Skin epidermis (tissue), 12 donors: ENCODE measurements at regions not wholly inside any gene's neighbourhood (a gene's known extent, or its start where the extent isn't known, plus 50 kb on each side); places are given as distances from the start of the nearest gene placed in this dataset.
A peak's percentile ranks its signal among the peaks of the same experiment; 100 is the strongest.
"Not testable (repeated sequence)": the region's sequence is repeated elsewhere in the genome, so short reads cannot be mapped to it uniquely, and the experiment has no call there.

Experiments
- H3K27ac ChIP-seq, 21 experiments: fragments of 200-600 bp; sonication (generic) in 11 of 21; one replicate each; pipeline ENCODE4 v1.5.0; 2020; ENCODE audit warnings: mild to moderate bottlenecking in 3 of 21, inconsistent platforms in 2 of 21, moderate library complexity in 2 of 21
- H3K4me3 ChIP-seq, 7 experiments: fragments of 200-600 bp; sonication (generic) in 2 of 7; one replicate each; pipeline ENCODE4 v1.5.0; 2020; ENCODE audit warnings: inconsistent platforms in 2 of 7, mild to moderate bottlenecking in 2 of 7, moderate library complexity in 1 of 7

DNA sequence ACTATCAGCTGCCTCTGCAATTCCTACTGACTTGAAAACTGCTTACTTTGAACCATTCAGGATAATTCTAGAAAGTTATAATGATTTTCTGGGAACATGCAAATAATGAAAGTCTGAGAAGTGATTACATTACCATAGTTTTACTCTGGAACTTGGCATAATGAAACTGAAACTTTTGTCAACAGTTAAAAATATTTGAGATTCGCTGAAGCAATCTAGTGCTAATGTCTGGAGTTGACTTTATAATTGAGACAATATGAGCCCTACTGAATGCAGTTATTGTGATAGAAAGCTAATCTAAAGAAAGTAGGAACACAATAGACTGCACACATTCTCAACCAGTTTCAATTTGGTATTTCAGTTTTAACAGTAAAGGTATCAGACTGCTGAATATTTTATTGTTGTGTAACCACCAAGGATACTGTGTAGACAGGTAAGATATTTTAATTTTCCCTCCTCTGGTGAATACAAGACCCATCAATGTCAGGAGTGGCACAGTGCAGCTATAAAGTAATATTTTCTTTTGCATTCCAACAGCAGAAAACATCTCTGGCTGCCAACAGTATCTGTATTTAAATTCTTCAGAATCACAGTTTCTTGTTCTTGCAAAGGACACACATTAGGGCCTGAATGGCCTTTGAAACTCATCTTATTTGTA, 483.5 kb downstream of the ATP23 start:
- Histone ChIP-seq H3K27ac (peak overlapping the region in 19 of 21 experiments; percentile 19 to 91 (median 72)), H3K4me3 (no peak overlapping the region)

DNA sequence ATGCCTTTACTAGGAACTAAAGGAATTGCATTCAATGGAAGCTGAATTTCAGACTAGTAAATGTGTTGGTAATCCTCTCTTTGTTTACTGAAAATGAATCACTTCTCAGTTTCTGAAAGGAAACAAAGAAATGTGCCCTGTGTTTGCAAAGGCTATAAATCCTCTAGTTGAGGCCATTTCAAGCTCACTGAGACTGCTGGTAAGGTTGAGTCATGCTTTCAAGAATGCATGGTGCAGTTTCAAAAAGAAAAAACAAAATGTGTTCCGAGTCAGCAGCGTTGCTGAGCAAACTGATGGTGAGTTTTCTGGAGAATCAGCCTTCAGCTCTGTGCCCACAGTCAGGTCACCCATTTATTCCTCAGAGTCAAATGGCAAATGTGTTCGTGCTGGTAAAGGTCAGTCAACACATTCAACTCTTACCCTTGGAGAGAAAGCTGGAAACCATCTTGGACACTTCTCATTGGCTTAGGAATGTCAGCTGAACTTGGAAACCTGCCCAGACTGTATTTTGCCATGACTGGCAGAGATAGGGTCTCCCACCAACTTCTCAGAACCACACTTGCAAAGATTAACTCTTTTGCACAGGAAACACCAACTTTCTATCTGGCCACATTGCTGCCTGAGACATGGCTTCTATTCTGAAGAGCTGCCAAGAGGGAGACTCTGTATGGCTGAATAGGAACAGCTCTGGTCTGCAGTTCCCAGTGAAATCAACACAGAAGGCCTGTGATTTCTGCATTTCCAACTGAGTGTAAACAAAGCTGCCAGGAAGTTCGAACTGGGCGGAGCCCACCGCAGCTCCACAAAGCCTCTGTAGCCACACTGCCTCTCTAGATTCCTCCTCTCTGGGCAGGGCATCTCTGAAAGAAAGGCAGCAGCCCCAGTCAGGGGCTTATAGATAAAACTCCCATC, 484.4 kb downstream of the ATP23 start:
- Histone ChIP-seq H3K27ac (peak overlapping the region in 19 of 21 experiments; percentile 19 to 91 (median 72)), H3K4me3 (no peak overlapping the region)

DNA sequence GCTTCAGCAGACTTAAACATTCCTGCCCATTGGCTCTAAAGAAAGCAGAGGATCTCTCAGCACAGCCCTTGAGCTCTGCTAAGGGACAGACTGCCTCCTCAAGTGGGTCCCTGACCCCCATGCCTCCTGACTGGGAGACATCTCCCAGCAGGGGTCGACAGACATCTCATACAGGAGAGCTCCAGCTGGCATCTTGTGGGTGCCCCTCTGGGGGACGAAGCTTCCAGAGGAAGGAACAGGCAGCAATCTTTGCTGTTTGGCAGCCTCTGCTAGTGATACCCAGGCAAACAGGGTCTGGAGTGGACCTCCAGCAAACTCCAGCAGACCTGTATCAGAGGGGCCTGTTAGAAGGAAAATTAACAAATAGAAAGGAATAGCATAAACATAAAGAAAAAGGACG, 485.1 kb downstream of the ATP23 start:
- peak overlapping the region in 18 of 21 experiments; percentile 19 to 91 (median 71) for H3K27ac ChIP-seq
- H3K4me3 ChIP-seq = not testable (repeated sequence)

DNA sequence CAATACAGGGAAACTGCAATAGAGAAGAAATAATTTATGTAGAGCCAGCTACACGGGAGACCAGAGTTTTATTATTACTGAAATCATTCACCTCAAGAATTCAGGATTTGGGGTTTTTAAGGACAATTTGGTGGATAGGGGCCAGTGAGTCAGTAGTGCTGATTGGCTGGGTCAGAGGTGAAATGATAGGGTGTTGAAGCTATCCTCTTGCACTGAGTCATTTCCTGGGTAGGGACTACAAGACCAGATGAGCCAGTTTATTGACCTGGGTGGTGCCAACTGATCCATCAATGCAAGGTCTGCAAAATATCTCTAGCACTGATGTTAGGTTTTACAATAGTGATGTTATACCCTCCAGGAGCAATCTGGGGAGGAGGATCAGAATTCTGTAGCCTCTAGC, 486.3 kb downstream of the LRIG3 start:
- no peak overlapping the region for H3K4me3 ChIP-seq
- no peak overlapping the region for H3K27ac ChIP-seq

DNA sequence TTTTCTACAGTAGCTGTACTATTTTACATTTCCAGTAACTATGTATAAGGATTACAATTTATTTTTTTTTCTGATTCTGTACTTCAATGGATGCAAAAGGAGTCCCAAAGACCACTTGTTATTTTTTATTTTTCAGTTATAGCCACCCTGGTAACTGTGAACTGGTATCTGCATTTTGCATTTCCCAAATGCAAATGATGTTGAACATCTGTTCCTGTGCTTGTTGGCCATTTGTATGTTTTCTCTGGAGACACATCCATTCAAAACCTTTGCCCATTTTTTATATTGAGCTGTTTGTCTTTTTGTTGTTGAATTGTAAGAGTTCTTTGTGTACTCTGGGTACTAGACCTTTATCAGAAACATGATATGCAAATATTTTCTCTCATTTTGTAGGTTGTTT, 485.6 kb downstream of the LRIG3 start:
- H3K4me3 ChIP-seq = no peak overlapping the region
- H3K27ac ChIP-seq = no peak overlapping the region

DNA sequence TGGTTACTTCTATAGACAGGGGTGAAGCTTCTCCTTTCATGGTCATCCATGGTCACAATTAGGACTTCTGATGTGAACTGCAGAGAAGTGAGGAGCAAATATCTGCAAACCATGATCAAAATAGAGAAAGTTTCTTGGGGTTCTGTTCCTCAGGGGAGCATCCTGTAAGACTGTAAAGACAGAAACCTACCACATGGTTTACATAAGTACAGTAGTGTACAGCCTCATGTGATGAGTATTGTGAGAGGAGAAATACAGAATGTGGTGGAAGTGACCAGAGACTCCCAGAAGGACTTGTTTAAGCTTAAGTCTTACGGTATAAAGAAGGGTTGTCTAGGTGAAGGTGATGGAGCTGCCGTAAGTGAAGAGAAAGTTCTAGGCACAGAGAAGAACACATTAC, 484.7 kb downstream of the LRIG3 start:
- no peak overlapping the region for H3K4me3 ChIP-seq
- H3K27ac ChIP-seq = no peak overlapping the region

DNA sequence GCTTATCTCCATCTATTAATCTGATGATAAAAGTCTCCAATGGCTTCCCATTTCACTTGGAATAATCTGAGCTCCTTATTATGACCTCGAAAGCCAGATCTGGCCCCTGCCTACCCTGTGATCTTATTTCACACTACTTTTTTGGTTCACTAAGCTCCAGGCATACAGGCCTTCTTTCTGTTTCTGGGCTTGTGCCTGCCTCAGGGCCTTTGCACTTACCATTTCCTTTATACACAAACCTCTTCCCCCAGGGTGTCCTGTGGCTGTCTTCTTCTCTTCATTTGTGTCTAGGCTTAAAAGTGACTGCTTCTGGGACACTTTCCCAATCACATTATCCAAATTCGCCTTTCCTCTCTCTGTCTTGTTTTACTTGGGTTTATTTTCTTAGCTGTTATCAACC, 478.8 kb downstream of the LRIG3 start:
- no peak overlapping the region for H3K4me3 ChIP-seq

DNA sequence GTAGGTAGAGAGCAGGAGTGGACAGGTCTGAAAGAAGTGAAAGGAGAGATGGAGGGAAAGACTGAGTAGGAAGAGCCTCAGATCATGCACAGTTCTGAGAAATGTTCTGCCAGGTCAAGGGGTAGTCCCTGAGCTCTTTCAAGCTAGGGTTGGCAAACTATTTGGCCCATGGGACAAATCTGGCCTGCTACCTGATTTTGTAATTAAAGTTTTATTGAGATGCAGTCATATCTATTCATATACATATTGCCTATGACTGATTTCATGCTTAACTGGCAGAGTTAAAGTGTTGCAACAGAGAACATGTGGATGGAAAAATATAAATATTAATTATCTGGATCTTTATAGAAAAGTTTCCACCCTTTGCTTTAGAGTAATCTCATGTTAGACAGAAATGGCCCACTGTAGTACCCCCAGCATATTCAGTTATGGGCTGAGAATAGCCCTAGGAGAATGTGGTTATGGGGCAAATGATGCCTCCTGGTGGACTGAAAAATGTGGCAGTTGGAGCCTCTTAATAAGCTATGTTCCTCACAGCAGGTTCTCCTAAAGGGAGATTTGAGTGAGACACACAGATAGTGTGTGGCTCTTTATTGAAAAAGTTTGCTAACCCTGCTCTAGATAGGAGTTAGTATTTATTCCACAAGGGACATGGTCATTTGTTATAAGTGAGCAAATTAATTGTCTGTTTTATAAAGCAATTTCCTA, 476.9 kb downstream of the LRIG3 start:
- H3K27ac ChIP-seq = no peak overlapping the region
- no peak overlapping the region for H3K4me3 ChIP-seq

More for the DNA sequence above, 478.8 kb downstream of the LRIG3 start:
- H3K27ac ChIP-seq = no peak overlapping the region

DNA sequence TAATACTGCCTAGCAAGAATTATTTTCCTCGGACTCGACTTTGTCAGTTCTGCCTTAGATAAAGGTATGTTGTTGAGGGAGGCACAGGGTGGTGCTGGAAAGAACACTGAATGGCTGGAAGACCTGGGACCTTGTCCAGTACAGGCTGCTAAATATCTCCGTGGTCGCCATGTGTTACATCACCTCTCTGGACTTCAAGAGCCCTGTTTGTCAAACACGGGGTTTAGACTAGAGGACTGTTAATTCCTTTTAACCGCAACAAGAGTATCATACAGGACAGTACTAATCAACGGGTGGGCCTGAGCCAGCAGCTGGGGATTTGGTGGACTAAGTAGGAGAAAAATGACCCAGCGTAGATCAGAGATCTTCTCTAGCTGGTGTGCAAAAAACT, 476.3 kb downstream of the LRIG3 start:
- Histone ChIP-seq H3K4me3 (no peak overlapping the region), H3K27ac (no peak overlapping the region)

DNA sequence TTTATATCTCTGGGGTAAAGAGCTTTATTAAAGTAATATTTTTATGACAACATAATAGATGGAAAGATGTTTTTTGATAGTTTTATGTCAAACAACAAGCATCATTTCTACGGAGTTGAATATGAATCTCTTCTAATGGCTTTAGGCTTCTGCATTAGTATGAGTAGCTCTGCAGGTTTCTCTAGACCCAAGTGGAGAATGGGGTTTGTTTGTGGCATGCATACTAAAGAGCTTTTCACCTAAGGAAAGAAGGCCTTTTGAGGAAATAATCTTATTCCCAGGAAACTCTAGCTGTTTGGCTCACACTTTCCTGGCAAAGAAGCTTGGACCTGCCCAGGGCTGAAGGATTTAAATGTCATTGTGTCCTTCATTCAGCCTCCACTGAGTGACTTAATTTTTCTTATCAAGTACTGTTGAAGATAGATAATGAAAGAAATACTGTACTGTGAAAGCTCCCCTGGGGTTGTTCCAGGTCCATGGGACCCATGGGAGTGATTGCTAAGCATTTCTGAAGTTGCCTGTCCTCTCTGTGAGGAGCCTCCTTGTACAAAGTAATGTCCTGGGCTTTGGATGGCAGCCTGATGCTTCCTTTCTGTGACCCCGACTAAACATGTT, 469.3 kb downstream of the LRIG3 start:
- Histone ChIP-seq H3K4me3 (no peak overlapping the region), H3K27ac (no peak overlapping the region)

DNA sequence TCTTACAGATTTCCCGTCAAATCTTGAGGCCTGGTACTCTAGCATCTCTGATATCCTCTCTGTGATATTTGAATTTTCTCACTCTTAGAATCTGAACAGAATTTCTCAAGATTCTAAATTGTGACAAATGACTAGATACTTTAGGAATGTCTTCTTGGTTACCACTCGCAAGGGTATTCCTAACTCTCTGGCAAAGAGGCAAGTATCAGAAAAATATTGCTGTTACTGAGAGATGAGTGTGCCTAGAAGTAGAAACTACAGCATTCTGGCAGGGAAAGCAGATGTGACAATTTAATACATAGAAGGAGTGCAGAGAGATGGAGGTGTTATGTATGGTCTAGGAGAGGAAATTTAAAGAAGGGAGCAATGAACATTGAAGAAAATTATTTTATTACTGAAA, 467.8 kb downstream of the LRIG3 start:
- no peak overlapping the region for H3K4me3 ChIP-seq
- H3K27ac ChIP-seq = no peak overlapping the region

DNA sequence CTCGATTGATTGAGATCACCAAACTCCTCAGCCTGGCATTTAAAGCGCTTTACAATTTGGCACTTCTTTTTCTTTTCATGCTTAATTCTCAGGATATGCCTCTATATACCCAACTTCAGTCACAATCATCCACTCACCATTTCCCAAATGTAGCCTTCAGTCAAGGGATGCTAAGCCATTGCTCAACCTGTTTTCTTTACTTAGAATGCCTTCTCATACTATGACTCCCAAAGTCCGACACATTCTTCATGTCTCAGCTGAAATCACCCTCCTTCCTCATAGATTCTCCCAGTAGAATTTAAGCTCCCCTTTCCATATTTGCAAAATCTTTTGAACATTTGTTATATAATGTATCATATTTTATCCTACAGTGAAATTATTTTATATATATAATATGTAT, 467.0 kb downstream of the LRIG3 start:
- Histone ChIP-seq H3K27ac (no peak overlapping the region), H3K4me3 (no peak overlapping the region)

DNA sequence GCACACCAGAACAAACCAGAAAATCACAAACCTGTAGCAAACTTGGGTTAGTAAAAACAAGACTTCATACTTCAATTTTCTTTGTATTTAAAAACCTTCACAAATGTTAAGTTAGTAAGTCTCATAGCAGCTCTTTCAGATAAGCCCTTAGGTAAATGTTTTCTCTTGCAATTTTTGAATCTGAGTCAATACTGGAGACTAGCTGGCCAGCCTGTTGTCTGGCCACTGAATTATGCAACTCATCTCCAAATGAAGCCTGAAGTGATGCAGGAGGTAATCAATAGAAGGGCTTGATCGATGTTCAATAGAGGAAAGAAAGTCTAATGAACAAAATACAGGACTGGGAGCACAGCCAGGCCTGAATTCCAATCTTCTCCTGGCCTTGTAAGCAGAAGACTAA, 465.2 kb downstream of the LRIG3 start:
- Histone ChIP-seq H3K27ac (no peak overlapping the region), H3K4me3 (no peak overlapping the region)

DNA sequence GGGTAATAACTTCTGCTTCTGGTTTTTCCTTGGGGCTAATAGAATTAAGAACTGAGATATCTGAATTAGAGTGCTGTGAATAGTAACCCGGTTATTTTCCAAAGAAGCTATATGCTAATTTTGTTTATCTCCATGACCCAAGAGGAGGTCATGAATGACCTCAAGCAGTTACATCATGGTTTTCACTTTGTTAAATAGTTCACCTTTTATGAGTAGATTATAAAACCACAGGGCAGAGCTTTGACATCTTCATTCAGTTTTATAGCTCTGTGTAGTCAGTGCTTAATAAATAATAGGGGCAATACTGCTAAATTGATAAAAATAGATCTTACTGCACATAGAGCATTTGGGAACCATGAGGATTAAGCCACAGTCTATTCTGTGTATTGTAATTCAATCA, 462.2 kb downstream of the LRIG3 start:
- H3K4me3 ChIP-seq = no peak overlapping the region
- H3K27ac ChIP-seq = no peak overlapping the region

DNA sequence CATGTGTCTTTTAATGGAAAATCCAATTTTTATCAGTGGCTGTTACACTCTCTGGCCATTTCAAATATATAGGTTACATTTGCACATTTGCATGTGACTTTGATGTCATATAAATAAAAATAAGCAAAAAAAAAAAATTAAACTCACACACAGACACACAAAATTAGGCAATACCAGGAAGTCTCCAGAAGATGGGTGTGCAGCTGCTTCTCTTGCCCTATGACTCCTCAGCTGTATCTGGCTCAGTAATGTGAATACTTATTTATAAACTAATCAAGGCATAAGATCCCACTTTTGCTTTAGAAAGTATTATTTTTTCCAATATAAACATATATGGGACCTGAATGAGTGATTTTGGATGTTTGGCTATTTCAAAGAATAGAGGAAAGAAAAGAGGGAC, 461.1 kb downstream of the LRIG3 start:
- Histone ChIP-seq H3K27ac (no peak overlapping the region), H3K4me3 (no peak overlapping the region)

DNA sequence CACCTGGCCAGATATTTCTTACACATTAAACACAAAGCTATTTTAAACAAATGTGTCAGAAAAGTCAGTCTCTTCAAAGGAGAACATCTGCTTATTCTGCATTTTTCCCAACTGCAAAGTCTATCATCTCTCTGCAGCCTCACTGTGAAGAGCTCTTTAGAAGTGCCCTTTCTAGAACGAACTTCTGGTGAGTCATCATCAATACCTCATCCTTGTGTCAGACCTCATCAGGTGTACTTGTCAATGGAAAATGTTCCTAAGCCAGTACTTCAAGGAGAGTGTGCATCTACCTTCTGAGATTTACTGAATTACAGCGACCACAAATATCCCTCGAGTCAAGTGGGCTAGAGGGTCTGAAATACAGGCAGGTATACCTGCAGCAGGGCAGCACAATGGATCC, 457.3 kb downstream of the LRIG3 start:
- H3K27ac ChIP-seq = no peak overlapping the region
- H3K4me3 ChIP-seq = no peak overlapping the region

DNA sequence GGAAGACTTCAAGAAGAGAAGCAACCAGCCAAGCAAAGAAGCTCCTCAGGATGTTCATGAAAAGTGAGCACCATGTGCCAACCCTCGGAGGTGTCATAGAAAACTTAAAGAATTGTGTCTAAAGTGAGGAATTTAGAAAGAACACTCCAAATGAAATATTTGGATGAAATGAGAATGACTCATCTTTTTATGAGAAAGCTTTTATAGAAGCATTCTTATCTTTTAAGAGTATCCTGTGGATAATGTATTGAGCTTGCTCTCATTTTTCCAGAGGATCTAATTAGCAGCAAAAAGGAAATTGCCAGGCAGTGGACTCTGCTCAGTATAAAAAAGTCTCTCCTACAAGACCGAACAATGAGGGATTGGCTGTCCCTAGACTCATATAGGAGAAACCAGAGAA, 454.9 kb downstream of the LRIG3 start:
- no peak overlapping the region for H3K4me3 ChIP-seq
- H3K27ac ChIP-seq = no peak overlapping the region

DNA sequence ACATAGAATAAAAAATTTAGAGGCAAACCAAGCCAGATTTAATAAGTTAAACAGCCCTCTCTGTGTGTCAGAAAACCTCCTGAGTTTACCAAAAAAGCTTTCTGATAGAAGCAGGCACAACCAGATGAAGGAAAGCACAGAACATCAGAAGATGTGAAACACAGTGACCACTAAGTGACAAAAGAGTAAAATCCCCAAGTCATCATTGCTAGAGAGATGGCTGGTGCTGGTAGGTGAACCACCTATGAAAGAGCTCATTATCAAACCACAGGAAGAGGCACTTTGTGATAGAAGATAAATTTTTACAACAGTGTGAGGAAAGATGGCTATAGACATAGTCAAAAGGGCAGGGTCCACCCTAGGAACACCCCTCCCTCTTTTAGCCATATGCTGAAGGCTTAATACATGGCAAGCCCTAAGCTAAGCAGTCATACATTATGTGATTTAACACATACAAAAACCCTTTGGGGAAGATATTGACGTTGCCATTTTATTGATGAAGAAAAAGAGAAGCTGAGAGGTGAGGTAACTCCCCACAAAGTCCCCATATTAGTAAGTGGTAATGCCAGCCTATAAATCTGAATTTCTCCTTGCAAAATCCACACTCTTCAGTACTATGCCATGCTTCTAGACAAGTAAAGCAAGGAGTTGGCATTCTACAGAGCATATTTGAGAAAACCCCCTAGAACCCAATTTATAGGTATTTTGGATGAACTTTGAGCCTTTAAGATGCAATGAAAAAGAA, 449.9 kb downstream of the LRIG3 start:
- Histone ChIP-seq H3K27ac (no peak overlapping the region), H3K4me3 (no peak overlapping the region)

DNA sequence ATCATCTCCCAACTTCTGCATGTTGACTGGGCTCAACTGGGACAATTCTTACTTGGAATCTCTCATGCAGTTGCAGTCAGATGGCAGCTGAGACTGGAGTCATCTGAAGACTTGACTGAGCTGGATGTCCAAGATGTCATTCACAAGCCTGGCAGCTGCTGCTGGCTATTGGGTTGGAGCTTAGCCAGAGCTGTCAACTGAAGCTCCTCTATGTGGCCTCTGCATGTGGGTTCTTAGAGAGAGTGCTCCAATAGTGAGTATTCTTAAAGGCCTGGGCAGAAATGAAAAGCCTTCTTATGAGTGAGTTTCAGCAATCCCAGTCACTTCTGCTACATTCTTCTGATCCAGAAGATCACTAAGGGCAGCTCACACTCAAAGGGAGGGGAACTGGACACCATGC, 440.9 kb downstream of the LRIG3 start:
- no peak overlapping the region for H3K27ac ChIP-seq
- H3K4me3 ChIP-seq = no peak overlapping the region

DNA sequence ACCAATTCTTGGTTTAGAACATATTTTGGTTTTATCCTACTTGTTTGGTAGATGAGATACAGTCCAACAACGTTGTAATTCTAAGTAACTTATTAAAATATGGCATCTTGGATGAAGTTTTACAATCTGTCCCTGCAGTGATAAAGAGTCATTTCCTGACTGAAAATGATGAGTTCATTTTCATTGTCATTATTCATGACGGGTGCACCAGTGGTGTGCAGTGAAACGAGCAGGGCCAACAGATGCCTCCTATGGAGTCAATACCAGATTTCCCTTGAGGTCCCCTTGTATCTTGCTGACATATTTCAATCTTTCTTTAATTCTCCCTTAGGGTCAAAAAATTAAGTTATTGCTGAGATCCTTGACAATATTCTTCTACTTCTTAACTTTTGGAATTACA, 438.5 kb downstream of the LRIG3 start:
- no peak overlapping the region for H3K4me3 ChIP-seq
- H3K27ac ChIP-seq = no peak overlapping the region
